Right lobe of liver (tissue), 6 donors: ENCODE measurements at regions not wholly inside any gene's neighbourhood (a gene's known extent, or its start where the extent isn't known, plus 50 kb on each side); places are given as distances from the start of the nearest gene placed in this dataset.

ENCODE experiments used
- ATAC-seq, 4 donors: fragments of 200-7000 bp; cut with Tn5 transposase; one replicate each; pipeline ENCODE4 v1.9.1; 2020; ENCODE audit warnings: mild to moderate bottlenecking in 4 of 4, moderate library complexity in 4 of 4
- DNase-seq, 3 donors: peaks; one replicate each; pipeline ENCODE4 v3.0.0-alpha.2; 2020
- H3K27ac ChIP-seq, 3 donors: fragments of 200-600 bp; one replicate each; pipeline ENCODE4 v1.8.0; 2022
- H3K27me3 ChIP-seq, 2 donors: fragments of 200-600 bp; one replicate each; pipeline ENCODE4 v1.8.0; 2022
- H3K36me3 ChIP-seq, 4 donors: fragments of 200-600 bp; sonication (generic) in 1 of 4; one replicate each; pipeline versions ENCODE4 v1.5.1 to v1.8.0; 2017 to 2022; ENCODE audit warnings: control low read depth in 1 of 4
- H3K4me1 ChIP-seq, 4 donors: fragments of 200-600 bp; sonication (generic) in 1 of 4; one replicate each; pipeline versions ENCODE4 v1.5.1 to v1.8.0; 2017 to 2022; ENCODE audit warnings: control low read depth in 1 of 4
- H3K4me3 ChIP-seq, 3 donors: fragments of 200-600 bp; one replicate each; pipeline ENCODE4 v1.8.0; 2022
- H3K9me3 ChIP-seq, 4 donors: fragments of 200-600 bp; sonication (generic) in 1 of 4; one replicate each; pipeline versions ENCODE4 v1.5.1 to v1.8.0; 2017 to 2022; ENCODE audit warnings: control low read depth in 1 of 4
- POLR2A ChIP-seq: fragments of 450-650 bp; IDR thresholded peaks from one replicate; pipeline ENCODE4 v1.6.1; 2017; ENCODE audit warnings: antibody characterized with exemption, mild to moderate bottlenecking
- WGBS: methylation state at CpG from one replicate; pipeline ENCODE4 v1.1.6; 2018; ENCODE audit warnings: low coverage, low lambda C conversion rate; ENCODE audit not compliant: insufficient coverage; ENCODE audit errors: missing lambda C conversion rate; 5-methylcytosine and 5-hydroxymethylcytosine counted together
- intact Hi-C, 2 donors: fragments of 100-400 bp; cut with DNase I; formaldehyde crosslinking; loops; one replicate each; pipeline versions ENCODE4 v1.11.2 to v1.14.1; 2022
- TF ChIP-seq, protein P1 (sequence below), 4 donors: fragments of 200-600 bp in 3 of 4; fragments of 450-650 bp in 1 of 4; IDR thresholded peaks; one replicate each; pipeline versions ENCODE4 v1.5.1 to v1.8.0; 2016 to 2022; ENCODE audit warnings: antibody characterized with exemption in 4 of 4, mild to moderate bottlenecking in 2 of 4
- donor health status: DM: no; HTN: yes; CAD: no.
- donor health status: DM: no; HTN: no; CAD: no.
- donor health status: DM: no; HTN: no; CAD: no.
- donor health status: DM: no; HTN: yes; CAD: no.
- donor health status: DM: no; HTN: yes; CAD: no.

DNA sequence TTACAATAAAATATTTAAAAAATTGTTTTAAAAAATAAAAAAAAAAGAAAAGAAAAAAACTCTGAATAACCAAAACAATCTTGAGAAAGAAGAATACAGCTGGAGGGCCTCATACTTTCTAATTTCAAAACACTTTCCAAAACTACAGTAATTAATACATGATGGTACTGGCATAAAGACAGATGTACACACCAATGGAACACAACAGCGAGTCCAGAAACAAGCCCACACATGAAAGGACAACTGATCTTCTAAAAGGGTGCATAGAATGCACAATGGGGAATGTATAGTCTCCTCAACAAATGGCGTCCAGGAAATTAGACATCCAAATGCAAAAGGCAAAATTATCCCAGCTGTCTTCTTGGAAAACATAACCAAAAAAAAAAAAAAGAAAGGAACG, 99.6 kb downstream of the LURAP1L start:
- ATAC-seq, result no peak
- no peaks in the 10 kb centered on the region for H3K36me3 ChIP-seq
- no peak for DNase-seq
- no peaks in the 10 kb centered on the region for H3K27me3 ChIP-seq
- 80% methylated on average over 3 of the region's 3 CpGs for WGBS
- H3K27ac ChIP-seq, result no peak overlapping the region
- no peaks in the 10 kb centered on the region for H3K4me1 ChIP-seq
- no peak for TF ChIP-seq POLR2A
- TF ChIP-seq, protein P1, sequence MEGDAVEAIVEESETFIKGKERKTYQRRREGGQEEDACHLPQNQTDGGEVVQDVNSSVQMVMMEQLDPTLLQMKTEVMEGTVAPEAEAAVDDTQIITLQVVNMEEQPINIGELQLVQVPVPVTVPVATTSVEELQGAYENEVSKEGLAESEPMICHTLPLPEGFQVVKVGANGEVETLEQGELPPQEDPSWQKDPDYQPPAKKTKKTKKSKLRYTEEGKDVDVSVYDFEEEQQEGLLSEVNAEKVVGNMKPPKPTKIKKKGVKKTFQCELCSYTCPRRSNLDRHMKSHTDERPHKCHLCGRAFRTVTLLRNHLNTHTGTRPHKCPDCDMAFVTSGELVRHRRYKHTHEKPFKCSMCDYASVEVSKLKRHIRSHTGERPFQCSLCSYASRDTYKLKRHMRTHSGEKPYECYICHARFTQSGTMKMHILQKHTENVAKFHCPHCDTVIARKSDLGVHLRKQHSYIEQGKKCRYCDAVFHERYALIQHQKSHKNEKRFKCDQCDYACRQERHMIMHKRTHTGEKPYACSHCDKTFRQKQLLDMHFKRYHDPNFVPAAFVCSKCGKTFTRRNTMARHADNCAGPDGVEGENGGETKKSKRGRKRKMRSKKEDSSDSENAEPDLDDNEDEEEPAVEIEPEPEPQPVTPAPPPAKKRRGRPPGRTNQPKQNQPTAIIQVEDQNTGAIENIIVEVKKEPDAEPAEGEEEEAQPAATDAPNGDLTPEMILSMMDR (IDR thresholded peaks at IDR 0.05), result no peak
- no peaks in the 10 kb centered on the region for H3K9me3 ChIP-seq
- no peak overlapping the region for H3K4me3 ChIP-seq
- intact Hi-C loops, result no loop called here

DNA sequence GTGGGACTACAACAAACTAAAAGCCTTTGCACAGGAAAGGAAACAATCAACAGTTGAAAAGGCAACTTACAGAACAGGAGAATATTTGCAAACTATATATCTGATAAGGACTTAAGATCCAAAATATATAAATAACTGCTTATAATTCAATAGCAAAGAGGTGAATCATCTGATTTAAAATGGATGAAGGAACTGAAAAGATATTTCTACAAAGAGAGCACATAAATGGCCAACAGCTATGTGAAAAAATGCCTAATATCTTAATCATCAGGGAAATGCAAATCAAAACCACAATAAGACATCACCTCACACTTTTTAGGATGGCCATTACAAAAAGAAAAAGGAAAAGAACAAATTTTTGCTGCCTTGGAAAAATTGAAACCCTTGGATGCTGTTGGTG, 100.4 kb downstream of the LURAP1L start:
- Histone ChIP-seq H3K27ac (no peak overlapping the region), H3K9me3 (no peaks in the 10 kb centered on the region), H3K27me3 (no peaks in the 10 kb centered on the region), H3K36me3 (no peaks in the 10 kb centered on the region), H3K4me3 (no peak overlapping the region), H3K4me1 (no peaks in the 10 kb centered on the region)
- no peak for DNase-seq
- no peak for ATAC-seq
- intact Hi-C loops, result no loop called here
- no peak for TF ChIP-seq POLR2A

DNA sequence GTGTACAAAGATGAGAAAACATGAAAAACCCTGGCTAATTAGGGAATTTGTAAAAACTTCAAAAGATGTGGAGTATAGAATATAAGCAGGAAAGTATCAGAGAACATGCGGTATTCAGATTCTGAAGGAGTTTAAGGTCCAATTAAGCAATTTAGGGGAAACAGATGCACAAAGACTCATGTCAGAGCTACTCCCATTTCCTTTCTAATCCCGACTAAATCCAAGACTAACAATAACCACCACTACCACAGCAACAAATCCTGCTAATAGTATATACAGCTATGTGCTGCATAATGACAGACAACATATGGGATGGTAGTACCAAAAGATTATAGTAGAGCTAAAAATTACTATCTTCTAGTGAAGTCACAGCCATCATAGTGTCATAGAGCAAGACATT, 102.1 kb downstream of the LURAP1L start:
- H3K27ac ChIP-seq, result no peak overlapping the region
- intact Hi-C loops, result no loop called here
- no peaks in the 10 kb centered on the region for H3K4me1 ChIP-seq
- WGBS, result 40% methylated on average over 2 of the region's 2 CpGs
- TF ChIP-seq, protein P1 (IDR thresholded peaks at IDR 0.05), result no peak
- TF ChIP-seq POLR2A, result no peak
- H3K9me3 ChIP-seq, result no peaks in the 10 kb centered on the region
- no peaks in the 10 kb centered on the region for H3K36me3 ChIP-seq
- DNase-seq (no peak), ATAC-seq (no peak)
- H3K4me3 ChIP-seq, result no peak overlapping the region
- no peaks in the 10 kb centered on the region for H3K27me3 ChIP-seq

DNA sequence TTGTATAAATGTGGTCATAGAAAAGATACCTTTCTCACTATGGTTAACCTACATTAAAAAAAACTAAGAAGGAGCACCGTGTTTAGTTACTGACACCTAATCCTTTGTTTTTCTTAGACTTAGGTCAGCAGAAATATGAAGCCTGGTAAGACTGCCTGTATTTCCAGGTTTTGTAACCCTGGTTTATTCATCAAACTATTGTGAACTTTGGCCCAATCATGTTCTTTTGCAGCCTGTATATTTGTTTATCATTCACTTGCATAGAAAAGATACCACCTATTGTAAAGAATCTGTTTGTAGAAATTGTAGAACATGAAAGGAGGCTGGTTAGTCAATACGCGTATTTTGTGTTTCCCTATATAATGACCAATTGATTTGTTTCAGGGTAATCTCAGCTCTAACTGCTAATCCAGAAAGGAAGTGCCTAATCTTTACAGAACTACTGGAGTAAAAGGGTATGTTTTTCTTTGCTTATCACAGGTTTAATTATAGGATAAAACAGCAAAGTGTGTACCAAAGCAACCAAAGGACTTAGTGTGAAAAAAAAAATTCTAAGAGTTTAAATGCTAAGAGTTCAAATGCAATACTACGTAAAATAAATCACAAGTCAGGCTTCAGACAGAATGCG, 103.6 kb downstream of the LURAP1L start:
- no peaks in the 10 kb centered on the region for H3K36me3 ChIP-seq
- peak; percentile 55 to 82 (median 65) for ATAC-seq
- DNase-seq, result no peak
- H3K9me3 ChIP-seq, result no peaks in the 10 kb centered on the region
- WGBS, result 31% methylated on average over 5 of the region's 5 CpGs
- no peak overlapping the region for H3K27ac ChIP-seq
- intact Hi-C loops, result no loop called here
- no peak for TF ChIP-seq POLR2A
- TF ChIP-seq, protein P1 (IDR thresholded peaks at IDR 0.05), result no peak
- H3K4me1 ChIP-seq, result no peaks in the 10 kb centered on the region
- no peaks in the 10 kb centered on the region for H3K27me3 ChIP-seq
- no peak overlapping the region for H3K4me3 ChIP-seq

DNA sequence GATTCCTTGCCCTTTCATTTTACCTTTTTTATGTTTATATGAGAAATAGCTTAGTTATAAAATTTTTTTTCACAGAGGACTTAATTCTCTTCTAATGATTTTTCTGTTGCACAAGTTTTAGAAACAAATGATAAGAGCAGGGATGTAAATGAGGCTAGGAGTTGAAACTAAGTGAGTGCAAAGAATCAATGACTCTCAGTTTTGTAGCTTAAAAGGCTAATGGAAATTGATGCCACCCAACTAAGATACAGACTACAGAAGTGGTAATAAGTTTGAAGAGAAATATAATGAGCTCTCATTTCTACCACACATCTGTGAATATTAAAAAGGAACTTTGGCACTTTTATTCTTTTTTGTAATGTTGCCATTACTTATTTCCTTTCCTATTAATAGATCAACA, 105.1 kb downstream of the LURAP1L start:
- intact Hi-C loops, result no loop called here
- Histone ChIP-seq H3K27ac (no peak overlapping the region), H3K4me1 (no peaks in the 10 kb centered on the region), H3K4me3 (no peak overlapping the region), H3K36me3 (no peaks in the 10 kb centered on the region), H3K9me3 (no peaks in the 10 kb centered on the region), H3K27me3 (no peaks in the 10 kb centered on the region)
- DNase-seq (no peak), ATAC-seq (no peak)
- TF ChIP-seq, protein P1 (IDR thresholded peaks at IDR 0.05), result no peak
- TF ChIP-seq POLR2A, result no peak
